ENCODE measurements at regions not wholly inside any gene's neighbourhood (a gene's known extent, or its start where the extent isn't known, plus 50 kb on each side); places are given as distances from the start of the nearest gene placed in this dataset.

- H3K4me3 ChIP-seq (ENCODE audit: low read depth, low read length), result no peak overlapping the region
- no peak for DNase-seq (ENCODE audit: low read depth)
- TF ChIP-seq CTCF (IDR thresholded peaks at IDR 0.05; ENCODE audit: insufficient read depth, low read length), result no peak
Measured at GRCh38 chrX:97756879-97757278, 873.2 kb downstream of the RPA4 start.

GRCh38 chrX:97763391-97763790, 879.7 kb downstream of the RPA4 start:
- DNase-seq (ENCODE audit: low read depth), result no peak
- H3K4me3 ChIP-seq (ENCODE audit: low read depth, low read length), result no peak overlapping the region
- no peak for TF ChIP-seq CTCF (IDR thresholded peaks at IDR 0.05; ENCODE audit: insufficient read depth, low read length)

GRCh38 chrX:97763981-97764380, 880.3 kb downstream of the RPA4 start:
- no peak for TF ChIP-seq CTCF (IDR thresholded peaks at IDR 0.05; ENCODE audit: insufficient read depth, low read length)
- no peak overlapping the region for H3K4me3 ChIP-seq (ENCODE audit: low read depth, low read length)
- DNase-seq (ENCODE audit: low read depth), result no peak

- no peak overlapping the region for H3K4me3 ChIP-seq (ENCODE audit: low read depth, low read length)
- no peak for DNase-seq (ENCODE audit: low read depth)
- no peak for TF ChIP-seq CTCF (IDR thresholded peaks at IDR 0.05; ENCODE audit: insufficient read depth, low read length)
Measured at GRCh38 chrX:97766501-97767095, 882.9 kb downstream of the RPA4 start.

GRCh38 chrX:97787311-97787710, 903.6 kb downstream of the RPA4 start:
- TF ChIP-seq CTCF (IDR thresholded peaks at IDR 0.05; ENCODE audit: insufficient read depth, low read length), result no peak
- no peak for DNase-seq (ENCODE audit: low read depth)
- H3K4me3 ChIP-seq (ENCODE audit: low read depth, low read length), result no peak overlapping the region

- H3K4me3 ChIP-seq (ENCODE audit: low read depth, low read length), result no peak overlapping the region
- DNase-seq (ENCODE audit: low read depth), result no peak
- TF ChIP-seq CTCF (IDR thresholded peaks at IDR 0.05; ENCODE audit: insufficient read depth, low read length), result no peak
Measured at GRCh38 chrX:97787849-97788248, 904.1 kb downstream of the RPA4 start.

- no peak overlapping the region for H3K4me3 ChIP-seq (ENCODE audit: low read depth, low read length)
- DNase-seq (ENCODE audit: low read depth), result no peak
- no peak for TF ChIP-seq CTCF (IDR thresholded peaks at IDR 0.05; ENCODE audit: insufficient read depth, low read length)
Measured at GRCh38 chrX:97790850-97791249, 907.1 kb downstream of the RPA4 start.

All from fibroblast of the aortic adventitia (primary cell).